GM06990 (cell line): ENCODE measurements at regions not wholly inside any gene's neighbourhood (a gene's known extent, or its start where the extent isn't known, plus 50 kb on each side); places are given as distances from the start of the nearest gene placed in this dataset.

Source experiments
- DNase-seq: peaks from one replicate; pipeline ENCODE4 v3.0.0-alpha.2; 2011; ENCODE audit not compliant: insufficient read length; ENCODE audit errors: extremely low read depth
- H3K27me3 ChIP-seq: replicated peaks from 2 replicates; pipeline ENCODE4 v1.6.0; 2011; ENCODE audit warnings: low read length; ENCODE audit not compliant: control insufficient read depth, insufficient read depth
- H3K36me3 ChIP-seq: 2 replicates; pipeline ENCODE4 v1.5.1; 2011; ENCODE audit warnings: low read length; ENCODE audit not compliant: control insufficient read depth, insufficient read depth
- H3K4me3 ChIP-seq: replicated peaks from 2 replicates; pipeline ENCODE4 v1.5.1; 2011; ENCODE audit warnings: low read depth, mild to moderate bottlenecking, control low read depth, low read length
- TF ChIP-seq, protein P1 (sequence below): IDR thresholded peaks from 2 replicates; pipeline ENCODE4 v1.5.1; 2011; ENCODE audit warnings: low read length, control low read depth, mild to moderate bottlenecking, inconsistent platforms; ENCODE audit not compliant: insufficient read depth, poor library complexity, severe bottlenecking

DNA sequence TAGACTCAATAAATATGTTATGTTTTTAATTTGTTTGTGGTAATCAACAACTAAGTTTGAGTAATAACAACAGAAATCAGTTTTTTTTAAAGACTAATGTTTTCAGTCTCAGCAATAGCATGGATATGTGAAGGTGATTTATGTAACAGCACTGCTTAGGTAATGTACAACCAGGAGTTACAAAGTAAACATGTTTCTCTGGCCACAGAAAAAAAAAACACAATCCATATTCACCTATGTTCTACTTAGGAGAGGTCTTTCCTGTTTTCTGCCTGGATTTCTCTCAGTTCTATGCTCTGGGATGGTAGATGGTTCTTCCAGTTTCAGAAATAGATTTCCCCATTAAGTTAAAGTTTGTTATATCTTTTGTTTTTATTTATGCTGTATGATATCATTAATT, 579.4 kb downstream of the SI start:
- TF ChIP-seq, protein P1, sequence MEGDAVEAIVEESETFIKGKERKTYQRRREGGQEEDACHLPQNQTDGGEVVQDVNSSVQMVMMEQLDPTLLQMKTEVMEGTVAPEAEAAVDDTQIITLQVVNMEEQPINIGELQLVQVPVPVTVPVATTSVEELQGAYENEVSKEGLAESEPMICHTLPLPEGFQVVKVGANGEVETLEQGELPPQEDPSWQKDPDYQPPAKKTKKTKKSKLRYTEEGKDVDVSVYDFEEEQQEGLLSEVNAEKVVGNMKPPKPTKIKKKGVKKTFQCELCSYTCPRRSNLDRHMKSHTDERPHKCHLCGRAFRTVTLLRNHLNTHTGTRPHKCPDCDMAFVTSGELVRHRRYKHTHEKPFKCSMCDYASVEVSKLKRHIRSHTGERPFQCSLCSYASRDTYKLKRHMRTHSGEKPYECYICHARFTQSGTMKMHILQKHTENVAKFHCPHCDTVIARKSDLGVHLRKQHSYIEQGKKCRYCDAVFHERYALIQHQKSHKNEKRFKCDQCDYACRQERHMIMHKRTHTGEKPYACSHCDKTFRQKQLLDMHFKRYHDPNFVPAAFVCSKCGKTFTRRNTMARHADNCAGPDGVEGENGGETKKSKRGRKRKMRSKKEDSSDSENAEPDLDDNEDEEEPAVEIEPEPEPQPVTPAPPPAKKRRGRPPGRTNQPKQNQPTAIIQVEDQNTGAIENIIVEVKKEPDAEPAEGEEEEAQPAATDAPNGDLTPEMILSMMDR: no peak
- Histone ChIP-seq H3K4me3 (no peak overlapping the region), H3K36me3 (no peaks in the 10 kb centered on the region), H3K27me3 (no peaks in the 10 kb centered on the region)
- DNase-seq: no peak

DNA sequence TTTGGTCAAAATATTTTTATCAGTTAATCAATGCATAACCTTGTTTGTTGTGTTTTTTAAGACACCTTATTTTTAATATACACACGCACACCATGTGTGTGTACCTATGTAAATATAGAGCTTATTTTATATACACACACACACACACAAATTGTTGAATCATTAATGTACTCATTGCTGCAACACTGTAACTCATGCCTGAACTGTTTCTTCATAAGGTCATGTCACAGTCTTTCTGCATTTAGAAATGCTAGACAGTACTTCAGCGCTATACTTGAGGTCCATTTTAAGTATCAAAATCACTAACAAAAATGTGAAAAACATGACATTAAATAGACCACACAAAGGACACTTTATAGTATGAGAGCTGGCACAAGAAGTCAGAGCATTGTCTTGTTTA, 589.4 kb downstream of the SI start:
- no peak for DNase-seq
- TF ChIP-seq, protein P1: no peak
- Histone ChIP-seq H3K27me3 (no peaks in the 10 kb centered on the region), H3K4me3 (no peak overlapping the region), H3K36me3 (no peaks in the 10 kb centered on the region)

DNA sequence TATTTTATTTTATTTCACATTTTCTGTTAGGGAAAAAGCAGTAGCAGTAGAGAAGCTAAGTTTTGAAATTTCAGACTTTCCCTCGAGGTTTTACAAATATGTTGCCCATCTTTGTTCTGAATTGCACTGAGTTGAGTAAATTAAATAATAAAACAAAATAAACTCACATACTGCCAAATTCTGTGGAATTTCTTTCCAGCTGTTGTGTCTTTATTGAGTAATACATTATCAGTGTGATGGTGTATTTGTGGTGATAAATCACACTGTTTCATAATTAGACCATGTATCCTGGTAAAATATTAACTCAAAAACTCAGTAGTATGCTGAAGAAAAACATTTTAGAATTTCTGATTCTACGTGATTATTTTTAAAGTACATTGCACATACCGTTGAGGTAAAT, 592.1 kb downstream of the SI start:
- no peak for DNase-seq
- no peaks in the 10 kb centered on the region for H3K36me3 ChIP-seq
- no peaks in the 10 kb centered on the region for H3K27me3 ChIP-seq
- TF ChIP-seq, protein P1: no peak
- H3K4me3 ChIP-seq: no peak overlapping the region

DNA sequence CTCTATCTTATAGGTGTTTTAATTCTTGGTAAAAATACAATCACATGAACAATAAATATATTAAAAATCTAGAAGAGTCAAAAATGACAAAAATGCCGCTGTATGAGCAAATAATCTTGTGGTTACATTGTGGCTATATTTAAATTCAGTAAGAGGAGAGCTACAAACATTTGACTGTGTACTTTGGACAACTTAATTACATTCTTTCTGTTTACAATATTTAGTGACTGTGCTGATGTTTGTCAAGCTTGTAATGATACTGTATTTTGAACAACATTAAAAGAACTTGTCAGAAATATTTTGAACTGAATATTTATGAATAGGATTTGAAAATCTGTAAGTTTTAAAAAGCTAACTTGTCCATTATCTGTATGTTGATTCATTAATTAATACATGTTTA, 598.3 kb downstream of the SI start:
- no peaks in the 10 kb centered on the region for H3K27me3 ChIP-seq
- TF ChIP-seq, protein P1: no peak
- no peak overlapping the region for H3K4me3 ChIP-seq
- DNase-seq: no peak
- no peaks in the 10 kb centered on the region for H3K36me3 ChIP-seq

DNA sequence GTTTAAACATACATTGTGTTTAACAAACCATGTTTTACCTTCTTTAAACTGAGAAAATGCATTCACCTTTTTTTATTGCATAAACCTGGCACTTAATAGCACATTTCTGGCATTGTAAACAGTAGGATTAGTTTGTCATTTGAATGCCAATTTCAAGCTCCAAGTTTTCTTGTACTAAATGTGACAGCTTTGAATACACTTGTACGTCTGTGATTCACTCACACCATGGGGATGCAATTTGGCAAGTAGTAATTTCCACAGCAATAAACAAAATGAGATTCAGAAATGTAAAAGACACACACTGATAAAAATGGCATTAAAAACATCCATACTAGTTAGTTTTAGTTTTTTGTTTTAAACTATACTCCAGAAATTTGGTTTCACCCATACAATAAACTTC, 598.9 kb downstream of the SI start:
- Histone ChIP-seq H3K4me3 (no peak overlapping the region), H3K36me3 (no peaks in the 10 kb centered on the region), H3K27me3 (no peaks in the 10 kb centered on the region)
- no peak for DNase-seq
- TF ChIP-seq, protein P1: no peak

DNA sequence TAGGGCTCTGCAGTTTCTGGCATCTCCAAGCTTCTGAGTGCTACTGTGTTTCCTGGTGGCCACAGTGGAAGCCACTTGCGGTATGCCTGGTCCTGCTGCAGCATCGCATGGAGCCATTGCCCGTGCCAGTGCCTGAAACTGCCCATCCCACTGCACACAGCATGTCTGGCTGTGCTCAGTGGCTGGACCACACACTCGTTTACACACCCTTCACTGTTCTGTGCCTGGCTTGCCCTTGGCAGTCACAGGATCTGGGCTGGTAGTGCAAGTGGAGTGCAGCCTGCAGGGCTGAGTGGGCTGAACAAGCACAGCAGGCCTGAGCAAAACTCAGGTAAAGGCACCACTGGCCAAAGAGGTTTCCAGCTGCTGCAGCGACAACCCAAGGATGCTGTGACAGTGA, 600.0 kb downstream of the SI start:
- DNase-seq: no peak
- H3K4me3 ChIP-seq: no peak overlapping the region
- TF ChIP-seq, protein P1: no peak
- no peaks in the 10 kb centered on the region for H3K36me3 ChIP-seq
- H3K27me3 ChIP-seq: no peaks in the 10 kb centered on the region
